AG09319 (cell line): ENCODE measurements at regions not wholly inside any gene's neighbourhood (a gene's known extent, or its start where the extent isn't known, plus 50 kb on each side); places are given as distances from the start of the nearest gene placed in this dataset.
"Not testable (repeated sequence)": the region's sequence is repeated elsewhere in the genome, so short reads cannot be mapped to it uniquely, and the experiment has no call there.

Experiments
- DNase-seq: peaks from one replicate; pipeline ENCODE4 v3.0.0-alpha.2; 2010; ENCODE audit warnings: low read depth; ENCODE audit errors: extremely low read depth
- TF ChIP-seq, protein P1 (sequence below): IDR thresholded peaks from 2 replicates; pipeline ENCODE4 v1.5.1; 2011; ENCODE audit warnings: low read depth, mild to moderate bottlenecking, inconsistent platforms, low read length, moderate library complexity

DNA sequence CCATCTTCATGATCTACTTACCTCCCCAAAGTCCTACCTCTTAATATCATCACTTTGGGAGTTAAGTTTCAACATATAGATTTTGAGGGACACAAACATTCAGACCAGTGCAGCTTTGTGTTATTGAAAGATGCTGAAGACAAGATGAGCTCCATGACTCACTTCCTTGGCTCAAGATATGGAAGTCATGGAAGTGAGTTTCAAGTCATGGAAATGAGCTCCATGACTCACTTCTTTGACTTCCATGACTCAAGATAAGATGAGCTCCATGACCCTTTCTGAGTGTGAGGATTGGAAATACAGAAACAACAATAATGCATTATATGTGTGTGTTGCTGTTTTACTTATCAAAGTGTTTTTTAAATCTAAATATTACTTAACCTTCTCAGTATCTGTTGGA is 170.2 kb upstream of the TPRG1 start:
- TF ChIP-seq, protein P1, sequence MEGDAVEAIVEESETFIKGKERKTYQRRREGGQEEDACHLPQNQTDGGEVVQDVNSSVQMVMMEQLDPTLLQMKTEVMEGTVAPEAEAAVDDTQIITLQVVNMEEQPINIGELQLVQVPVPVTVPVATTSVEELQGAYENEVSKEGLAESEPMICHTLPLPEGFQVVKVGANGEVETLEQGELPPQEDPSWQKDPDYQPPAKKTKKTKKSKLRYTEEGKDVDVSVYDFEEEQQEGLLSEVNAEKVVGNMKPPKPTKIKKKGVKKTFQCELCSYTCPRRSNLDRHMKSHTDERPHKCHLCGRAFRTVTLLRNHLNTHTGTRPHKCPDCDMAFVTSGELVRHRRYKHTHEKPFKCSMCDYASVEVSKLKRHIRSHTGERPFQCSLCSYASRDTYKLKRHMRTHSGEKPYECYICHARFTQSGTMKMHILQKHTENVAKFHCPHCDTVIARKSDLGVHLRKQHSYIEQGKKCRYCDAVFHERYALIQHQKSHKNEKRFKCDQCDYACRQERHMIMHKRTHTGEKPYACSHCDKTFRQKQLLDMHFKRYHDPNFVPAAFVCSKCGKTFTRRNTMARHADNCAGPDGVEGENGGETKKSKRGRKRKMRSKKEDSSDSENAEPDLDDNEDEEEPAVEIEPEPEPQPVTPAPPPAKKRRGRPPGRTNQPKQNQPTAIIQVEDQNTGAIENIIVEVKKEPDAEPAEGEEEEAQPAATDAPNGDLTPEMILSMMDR: no peak
- no peak for DNase-seq

DNA sequence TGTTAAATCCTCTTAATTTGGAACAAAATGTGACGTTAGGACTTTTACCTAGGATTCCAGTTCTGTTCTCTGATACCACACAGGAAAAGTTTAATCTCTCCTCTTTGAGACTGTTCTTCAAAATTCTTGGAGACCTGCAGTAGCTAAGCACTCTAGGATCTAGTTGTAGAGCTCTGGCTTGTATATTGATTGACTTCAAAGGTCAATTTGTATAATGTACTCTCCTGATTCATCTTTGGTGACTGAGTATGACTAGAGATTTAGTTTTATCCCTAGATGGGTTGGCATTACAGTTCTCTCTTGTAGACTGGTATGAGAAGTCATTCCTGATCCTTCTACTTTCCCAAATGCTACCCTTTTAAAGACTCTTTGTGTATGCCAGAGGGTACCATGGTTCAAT is 168.4 kb upstream of the TPRG1 start:
- TF ChIP-seq, protein P1: no peak
- DNase-seq: no peak

DNA sequence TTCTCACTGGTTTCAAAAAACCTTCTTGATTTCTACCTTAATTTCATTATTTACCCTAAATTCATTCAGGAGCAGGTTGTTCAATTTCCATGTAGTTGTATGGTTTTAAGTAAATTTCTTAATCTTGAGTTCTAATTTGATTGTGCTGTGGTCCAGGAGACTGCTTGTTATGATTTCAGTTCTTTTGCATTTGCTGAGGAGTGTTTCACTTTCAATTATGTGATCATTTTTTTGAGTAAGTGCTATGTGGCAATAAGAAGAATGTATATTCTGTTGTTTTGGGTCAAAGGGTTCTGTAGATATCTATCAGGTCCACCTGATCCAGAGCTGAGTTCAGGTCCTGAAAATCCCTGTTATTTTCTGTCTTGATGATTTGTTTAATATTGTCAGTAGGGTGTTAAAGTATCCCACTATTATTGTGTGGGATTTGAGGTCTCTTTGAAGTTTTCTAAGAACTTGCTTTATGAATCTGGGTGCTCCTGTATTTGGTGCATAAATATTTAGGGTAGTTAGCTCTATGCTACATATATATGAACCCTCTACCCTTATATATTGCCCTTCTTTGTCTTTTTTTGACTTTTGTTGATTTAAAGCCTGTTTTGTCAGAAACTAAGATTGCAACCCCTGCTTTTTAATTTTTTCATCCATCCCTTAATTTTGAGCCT is 158.4 kb upstream of the TPRG1 start:
- DNase-seq: no peak
- TF ChIP-seq, protein P1: no peak

DNA sequence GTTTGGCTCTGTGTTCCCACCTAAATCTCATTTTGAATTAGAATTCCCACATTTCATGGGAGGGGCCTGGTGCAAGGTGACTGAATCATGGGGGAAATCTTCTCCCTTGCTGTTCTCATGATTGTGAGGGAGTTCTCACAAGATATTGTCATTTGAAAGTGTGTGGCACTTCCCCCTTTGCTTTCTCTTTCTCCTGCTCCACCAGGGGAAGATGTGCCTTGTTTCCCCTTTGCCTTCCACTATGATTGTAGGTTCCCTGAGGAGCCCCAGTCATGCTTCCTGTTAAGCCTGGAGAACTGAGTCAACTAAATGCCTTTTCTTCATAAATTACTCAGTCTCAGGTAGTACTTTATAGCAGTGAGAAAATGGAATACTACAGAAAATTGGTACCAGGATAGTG is 157.2 kb upstream of the TPRG1 start:
- TF ChIP-seq, protein P1: no peak
- no peak for DNase-seq

DNA sequence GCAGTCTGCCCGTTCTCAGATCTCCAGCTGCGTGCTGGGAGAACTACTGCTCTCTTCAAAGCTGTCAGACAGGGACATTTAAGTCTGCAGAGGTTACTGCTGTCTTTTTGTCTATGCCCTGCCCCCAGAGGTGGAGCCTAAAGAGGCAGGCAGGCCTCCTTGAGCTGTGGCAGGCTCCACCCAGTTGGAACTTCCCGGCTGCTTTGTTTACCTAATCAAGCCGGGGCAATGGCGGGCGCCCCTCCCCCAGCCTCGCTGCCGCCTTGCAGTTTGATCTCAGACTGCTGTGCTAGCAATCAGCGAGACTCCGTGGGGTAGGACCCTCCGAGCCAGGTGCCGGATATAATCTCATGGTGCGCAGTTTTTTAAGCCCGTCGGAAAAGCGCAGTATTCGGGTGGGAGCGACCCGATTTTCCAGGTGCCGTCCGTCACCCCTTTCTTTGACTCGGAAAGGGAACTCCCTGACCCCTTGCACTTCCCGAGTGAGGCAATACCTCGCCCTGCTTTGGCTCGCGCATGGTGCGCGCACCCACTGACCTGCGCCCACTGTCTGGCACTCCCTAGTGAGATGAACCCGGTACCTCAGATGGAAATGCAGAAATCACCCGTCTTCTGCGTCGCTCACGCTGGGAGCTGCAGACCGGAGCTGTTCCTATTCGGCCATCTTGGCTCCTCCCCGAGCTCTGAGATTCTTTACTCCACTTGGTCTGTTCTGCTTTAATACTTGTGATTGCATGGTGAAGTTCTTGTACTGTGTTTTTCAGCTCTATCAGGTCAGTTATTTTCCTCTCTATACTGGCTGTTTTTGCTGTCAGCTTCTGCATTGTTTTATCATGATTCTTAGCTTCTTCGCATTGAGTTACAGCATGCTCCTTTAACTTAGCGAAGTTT is 148.9 kb upstream of the TPRG1 start:
- not testable (repeated sequence) for DNase-seq

DNA sequence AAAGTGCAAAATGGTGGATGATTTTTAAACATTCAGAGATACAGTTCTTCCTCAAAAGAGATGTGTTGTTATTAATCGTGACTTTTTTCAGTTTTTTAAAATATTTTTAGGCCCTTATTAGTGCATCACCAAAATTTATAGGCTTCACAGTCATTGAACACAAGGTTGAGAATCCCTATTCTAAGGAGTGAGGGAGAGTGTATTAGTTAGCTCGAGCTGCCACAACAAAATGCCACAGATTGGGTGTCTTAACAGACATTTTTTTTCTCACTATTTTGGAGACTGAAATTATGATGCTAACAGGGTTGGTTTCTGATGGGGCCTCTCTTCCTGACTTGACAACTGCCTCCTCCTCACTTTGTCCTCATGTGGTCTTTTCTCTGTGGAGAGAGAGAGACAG is 145.9 kb upstream of the TPRG1 start:
- TF ChIP-seq, protein P1: no peak

DNA sequence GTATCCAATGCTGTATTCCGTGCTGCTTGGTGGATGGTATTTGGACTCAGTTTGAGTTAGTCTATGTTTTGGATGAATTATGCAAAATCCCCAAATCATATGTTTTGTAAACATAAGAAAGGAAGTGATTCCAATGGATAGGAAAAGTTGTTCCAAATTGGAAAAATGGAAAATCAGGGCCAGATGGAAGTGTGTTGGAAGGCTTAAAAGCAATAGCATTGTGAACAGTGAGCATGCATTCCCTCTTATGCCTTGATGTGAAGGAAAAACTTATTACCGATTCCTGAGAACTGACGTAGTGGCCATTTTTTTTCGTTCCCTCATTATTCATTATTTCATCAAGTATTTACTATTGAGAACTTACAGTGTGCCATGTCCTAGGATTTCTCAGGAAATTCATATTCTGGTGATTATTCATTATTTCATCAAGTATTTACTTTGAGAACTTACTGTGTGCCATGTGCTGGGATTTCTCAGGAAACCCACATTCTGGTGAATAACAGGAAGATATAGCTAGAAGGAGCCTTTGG is 144.1 kb upstream of the TPRG1 start:
- no peak for DNase-seq
- TF ChIP-seq, protein P1: no peak

More for the DNA sequence above, 145.9 kb upstream of the TPRG1 start:
- no peak for DNase-seq
